Spleen (tissue), 7 donors: ENCODE measurements at regions not wholly inside any gene's neighbourhood (a gene's known extent, or its start where the extent isn't known, plus 50 kb on each side); places are given as distances from the start of the nearest gene placed in this dataset.

Experiments
- POLR2A ChIP-seq, 3 donors: fragments of 450-650 bp; IDR thresholded peaks; one replicate each; pipeline ENCODE4 v1.5.1; 2017; ENCODE audit warnings: antibody characterized with exemption in 3 of 3, mild to moderate bottlenecking in 1 of 3
- TF ChIP-seq, protein P1 (sequence below), 11 experiments: fragments of 200-600 bp in 7 of 11; fragments of 450-650 bp in 4 of 11; sonication (generic) in 4 of 11; IDR thresholded peaks in 8 of 11; conservative IDR thresholded peaks in 3 of 11; 1 replicate in 7 of 11; 2 replicates in 4 of 11; pipeline versions ENCODE4 v1.4.0 to v1.8.0; 2016 to 2021; ENCODE audit warnings: antibody characterized with exemption in 11 of 11, inconsistent platforms in 4 of 11, mild to moderate bottlenecking in 1 of 11
- donor health status: DM: no; HTN: no; CAD: no; lungs with moderate emphysema.
- donor health status: DM: no; HTN: no; CAD: no.
- donor health status: DM: no; HTN: no; CAD: no.

DNA sequence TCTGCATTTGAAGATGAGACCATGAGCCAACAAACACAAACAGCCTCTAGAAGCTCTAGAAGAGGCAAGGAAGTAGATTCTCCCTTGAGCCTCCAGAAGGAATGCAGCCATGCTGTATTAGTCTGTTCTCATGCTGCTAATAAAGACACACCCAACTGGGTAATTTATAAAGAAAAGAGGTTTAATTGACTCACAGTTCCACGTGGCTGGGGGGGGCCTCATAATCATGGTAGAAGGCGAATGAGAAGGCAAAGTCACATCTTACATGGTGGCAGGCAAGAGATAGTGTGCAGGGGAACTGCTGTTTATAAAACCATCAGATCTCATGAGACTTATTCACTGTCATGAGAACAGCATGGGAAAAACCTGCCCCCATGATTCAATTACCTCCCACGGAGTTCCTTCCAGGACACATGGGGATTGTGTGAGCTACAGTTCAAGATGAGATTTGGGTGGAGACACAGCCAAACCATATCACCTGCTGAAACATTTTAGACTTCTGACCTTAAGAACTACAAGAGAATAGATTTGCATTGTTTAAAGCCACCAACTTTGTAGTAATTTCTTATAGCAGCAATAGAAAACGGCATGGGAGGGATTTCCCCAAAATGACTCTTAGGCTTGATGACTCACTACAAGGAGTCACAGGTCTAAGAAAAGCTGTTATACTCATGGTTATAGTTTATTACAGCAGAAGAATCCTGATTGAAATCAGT lies 284.4 kb upstream of the SFRP2 start:
- TF ChIP-seq, protein P1, sequence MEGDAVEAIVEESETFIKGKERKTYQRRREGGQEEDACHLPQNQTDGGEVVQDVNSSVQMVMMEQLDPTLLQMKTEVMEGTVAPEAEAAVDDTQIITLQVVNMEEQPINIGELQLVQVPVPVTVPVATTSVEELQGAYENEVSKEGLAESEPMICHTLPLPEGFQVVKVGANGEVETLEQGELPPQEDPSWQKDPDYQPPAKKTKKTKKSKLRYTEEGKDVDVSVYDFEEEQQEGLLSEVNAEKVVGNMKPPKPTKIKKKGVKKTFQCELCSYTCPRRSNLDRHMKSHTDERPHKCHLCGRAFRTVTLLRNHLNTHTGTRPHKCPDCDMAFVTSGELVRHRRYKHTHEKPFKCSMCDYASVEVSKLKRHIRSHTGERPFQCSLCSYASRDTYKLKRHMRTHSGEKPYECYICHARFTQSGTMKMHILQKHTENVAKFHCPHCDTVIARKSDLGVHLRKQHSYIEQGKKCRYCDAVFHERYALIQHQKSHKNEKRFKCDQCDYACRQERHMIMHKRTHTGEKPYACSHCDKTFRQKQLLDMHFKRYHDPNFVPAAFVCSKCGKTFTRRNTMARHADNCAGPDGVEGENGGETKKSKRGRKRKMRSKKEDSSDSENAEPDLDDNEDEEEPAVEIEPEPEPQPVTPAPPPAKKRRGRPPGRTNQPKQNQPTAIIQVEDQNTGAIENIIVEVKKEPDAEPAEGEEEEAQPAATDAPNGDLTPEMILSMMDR (IDR thresholded peaks at IDR 0.05 in 8 of 11, conservative IDR thresholded peaks at IDR 0.05 in 3 of 11): no peak
- TF ChIP-seq POLR2A (IDR thresholded peaks at IDR 0.05): no peak
